Endodermal cell (in vitro differentiated cells): ENCODE measurements at regions not wholly inside any gene's neighbourhood (a gene's known extent, or its start where the extent isn't known, plus 50 kb on each side); places are given as distances from the start of the nearest gene placed in this dataset.

ENCODE experiments used
- DNase-seq: peaks from one replicate; pipeline ENCODE4 v3.0.0-alpha.2; 2017
- H3K27ac ChIP-seq: 2 replicates; pipeline ENCODE4 v1.5.1; 2013; ENCODE audit warnings: mild to moderate bottlenecking, low read depth, low read length, moderate library complexity
- H3K27me3 ChIP-seq: 2 replicates; pipeline ENCODE4 v1.6.1; 2013; ENCODE audit warnings: mild to moderate bottlenecking, low read length, moderate library complexity; ENCODE audit not compliant: insufficient read depth, control insufficient read depth, poor library complexity, severe bottlenecking
- H3K36me3 ChIP-seq: 2 replicates; pipeline ENCODE4 v1.7.0; 2013; ENCODE audit warnings: mild to moderate bottlenecking, low read length, moderate library complexity; ENCODE audit not compliant: control insufficient read depth, insufficient read depth
- H3K4me1 ChIP-seq: one replicate; pipeline ENCODE4 v1.7.0; 2013; ENCODE audit warnings: low read length; ENCODE audit not compliant: control insufficient read depth, insufficient read depth
- H3K4me3 ChIP-seq: 2 replicates; pipeline ENCODE4 v1.5.1; 2013; ENCODE audit warnings: mild to moderate bottlenecking, low read length, moderate library complexity
- H3K9ac ChIP-seq: 2 replicates; pipeline ENCODE4 v1.6.1; 2013; ENCODE audit warnings: mild to moderate bottlenecking, low read length, moderate library complexity; ENCODE audit not compliant: poor library complexity, severe bottlenecking; ENCODE audit errors: extremely low read depth
- H3K9me3 ChIP-seq: 2 replicates; pipeline ENCODE4 v1.6.1; 2013; ENCODE audit warnings: mild to moderate bottlenecking, low read length, moderate library complexity; ENCODE audit not compliant: control insufficient read depth
- H3K27ac Mint-ChIP-seq: 2 replicates; pipeline ENCODE4 v1.8.0; 2020; ENCODE audit warnings: mixed read lengths
- H3K27me3 Mint-ChIP-seq: 2 replicates; pipeline ENCODE4 v1.8.0; 2021; ENCODE audit warnings: mild to moderate bottlenecking, mixed read lengths; ENCODE audit not compliant: insufficient read depth
- H3K36me3 Mint-ChIP-seq: 2 replicates; pipeline ENCODE4 v1.8.0; 2020; ENCODE audit warnings: low read depth, mixed read lengths
- H3K4me1 Mint-ChIP-seq: 2 replicates; pipeline ENCODE4 v1.8.0; 2020; ENCODE audit warnings: mixed read lengths
- H3K4me3 Mint-ChIP-seq: 2 replicates; pipeline ENCODE4 v1.8.0; 2020; ENCODE audit warnings: mild to moderate bottlenecking, moderate library complexity, mixed read lengths
- H3K9me3 Mint-ChIP-seq: 2 replicates; pipeline ENCODE4 v1.8.0; 2020; ENCODE audit warnings: mild to moderate bottlenecking, mixed read lengths
- CTCF ChIP-seq: fragments of 200-600 bp; sonication (generic); conservative IDR thresholded peaks from 2 replicates; pipeline ENCODE4 v1.5.0; 2021; ENCODE audit warnings: antibody characterized with exemption, mild to moderate bottlenecking
- WGBS, 2 experiments: methylation state at CpG; one replicate each; pipeline versions ENCODE4 v1.1.5 to v1.1.7; 2013; ENCODE audit warnings: missing lambda C conversion rate in 2 of 2, mixed read lengths in 1 of 2; ENCODE audit not compliant: insufficient coverage in 1 of 2, insufficient read length in 1 of 2; 5-methylcytosine and 5-hydroxymethylcytosine counted together

- Histone ChIP-seq H3K4me1 (no peaks in the 10 kb centered on the region), H3K36me3 (no peaks in the 10 kb centered on the region), H3K9me3 (no peaks in the 10 kb centered on the region), H3K27me3 (peaks cover 9% of the 10 kb centered on the region), H3K9ac (no peak overlapping the region), H3K4me3 (no peak overlapping the region), H3K27ac (no peak overlapping the region)
- Mint-ChIP-seq H3K27ac (no peak overlapping the region), H3K9me3 (peaks cover 2% of the 10 kb centered on the region), H3K36me3 (no peaks in the 10 kb centered on the region), H3K27me3 (peaks cover 8% of the 10 kb centered on the region), H3K4me1 (no peaks in the 10 kb centered on the region), H3K4me3 (no peak overlapping the region)
- TF ChIP-seq CTCF = no peak
- 85 to 94% methylated on average over 3 to 4 of the region's 4 CpGs for WGBS, 2 experiments
- DNase-seq = no peak
These were observed 109.5 kb upstream of the PTPRG start for GRCh38 chr3:61451841-61452240.

DNA sequence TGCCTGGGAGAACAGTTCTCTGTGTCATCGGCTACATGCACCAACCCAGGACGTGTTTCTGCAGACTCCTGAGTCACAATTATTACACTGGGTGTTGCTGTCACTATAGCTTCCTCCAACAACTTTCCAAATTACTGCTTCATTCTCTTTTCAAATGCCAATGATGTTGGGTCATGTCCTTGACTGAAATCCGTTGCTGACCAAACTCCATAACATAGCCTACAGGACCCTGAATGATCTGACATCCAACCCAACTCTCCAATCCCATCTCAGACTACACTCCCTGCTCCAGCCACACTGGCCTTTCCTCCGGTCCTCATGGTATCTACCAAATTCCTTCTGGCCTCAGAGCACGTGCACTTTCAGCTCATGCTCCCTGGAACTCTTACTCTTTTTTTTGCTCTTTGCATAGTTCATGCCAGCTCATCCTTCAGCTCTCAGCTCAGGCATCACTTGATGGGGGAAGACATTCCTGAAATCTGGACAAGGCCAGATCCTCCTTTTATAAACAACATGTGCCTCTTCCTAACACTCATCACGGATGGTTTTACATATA is 108.8 kb upstream of the PTPRG start:
- Mint-ChIP-seq H3K27me3 (peaks cover 8% of the 10 kb centered on the region), H3K36me3 (no peaks in the 10 kb centered on the region), H3K27ac (no peak overlapping the region), H3K4me1 (no peaks in the 10 kb centered on the region), H3K4me3 (no peak overlapping the region), H3K9me3 (peaks cover 2% of the 10 kb centered on the region)
- no peak overlapping the region for H3K4me3 ChIP-seq
- H3K9ac ChIP-seq = no peak overlapping the region
- WGBS, 2 experiments = 88 to 90% methylated on average over 4 to 6 of the region's 6 CpGs
- H3K9me3 ChIP-seq = no peaks in the 10 kb centered on the region
- H3K27ac ChIP-seq = no peak overlapping the region
- no peaks in the 10 kb centered on the region for H3K4me1 ChIP-seq
- H3K36me3 ChIP-seq = no peaks in the 10 kb centered on the region
- DNase-seq = no peak
- peaks cover 8% of the 10 kb centered on the region for H3K27me3 ChIP-seq
- no peak for TF ChIP-seq CTCF

DNA sequence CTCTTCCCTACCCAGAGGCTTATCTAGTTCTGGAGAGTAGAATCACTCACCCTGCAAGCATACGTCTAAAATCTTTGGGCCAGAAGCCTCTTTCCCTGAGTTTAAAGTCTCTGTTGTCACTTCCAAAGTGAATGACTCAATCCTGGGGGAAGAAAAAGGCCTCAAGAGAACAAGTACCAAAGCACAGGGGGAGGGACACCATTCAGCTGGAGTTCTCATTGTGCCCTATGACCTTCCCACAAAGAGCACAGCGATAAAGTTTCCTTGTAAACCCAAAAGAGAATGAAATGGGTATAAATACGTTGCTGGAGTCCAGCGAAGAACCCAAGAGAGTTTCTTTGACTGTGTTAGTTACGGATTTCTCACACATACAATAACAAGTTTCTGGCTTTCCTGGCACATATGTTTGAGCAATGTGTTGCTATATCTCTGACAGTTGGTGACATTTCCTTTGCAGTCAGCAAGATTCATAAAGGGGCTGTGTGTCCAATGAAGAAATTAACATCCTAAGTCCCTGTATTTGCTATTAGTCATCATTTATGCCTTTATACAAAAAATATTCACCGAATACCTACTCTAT is 107.3 kb upstream of the PTPRG start:
- H3K27ac Mint-ChIP-seq = no peak overlapping the region
- peaks cover 8% of the 10 kb centered on the region for H3K27me3 Mint-ChIP-seq
- no peaks in the 10 kb centered on the region for H3K9me3 ChIP-seq
- 50 to 90% methylated on average over 1 to 6 of the region's 6 CpGs for WGBS, 2 experiments
- H3K9me3 Mint-ChIP-seq = peaks cover 2% of the 10 kb centered on the region
- H3K4me3 ChIP-seq = no peak overlapping the region
- no peak overlapping the region for H3K9ac ChIP-seq
- peak overlapping the region; percentile 51 for H3K27ac ChIP-seq
- TF ChIP-seq CTCF = no peak
- no peak overlapping the region for H3K4me3 Mint-ChIP-seq
- peaks cover 8% of the 10 kb centered on the region for H3K27me3 ChIP-seq
- H3K4me1 ChIP-seq = no peaks in the 10 kb centered on the region
- no peaks in the 10 kb centered on the region for H3K36me3 ChIP-seq
- H3K36me3 Mint-ChIP-seq = no peaks in the 10 kb centered on the region
- DNase-seq = no peak
- H3K4me1 Mint-ChIP-seq = no peaks in the 10 kb centered on the region
